ENCODE measurements at regions not wholly inside any gene's neighbourhood (a gene's known extent, or its start where the extent isn't known, plus 50 kb on each side); places are given as distances from the start of the nearest gene placed in this dataset.

DNA sequence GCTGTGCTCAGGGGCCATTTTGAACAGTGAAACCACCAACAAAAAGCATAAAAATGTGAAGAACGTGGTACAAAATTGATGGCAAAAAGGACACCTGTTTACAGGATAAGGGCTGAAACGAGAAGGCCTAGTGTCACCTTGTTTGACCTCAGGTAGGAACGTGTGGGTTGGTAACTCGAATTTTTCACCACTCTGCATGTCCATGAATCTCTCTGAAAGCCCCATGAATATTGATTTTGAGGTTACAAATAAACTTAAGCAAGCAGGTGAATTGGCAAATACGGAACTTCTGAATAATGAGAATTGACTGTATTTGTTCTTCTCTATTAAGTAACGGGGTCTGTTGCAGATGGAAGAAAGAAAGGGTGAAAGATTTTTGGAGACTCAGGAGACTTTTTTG, 59.6 kb upstream of the EDN1 start:
- H2AFZ ChIP-seq (ENCODE audit: low read depth, low read length): no peak overlapping the region
- peaks cover 3% of the 10 kb centered on the region for H3K27me3 ChIP-seq (ENCODE audit: insufficient read depth, low read length, poor library complexity)
- no peaks in the 10 kb centered on the region for H3K9me3 ChIP-seq (ENCODE audit: insufficient read depth, low read length, severe bottlenecking)
- no peak overlapping the region for H3K27ac ChIP-seq (ENCODE audit: low read length)
- TF ChIP-seq EZH2 (IDR thresholded peaks at IDR 0.05; ENCODE audit: borderline replicate concordance, low read depth, low read length, severe bottlenecking): no peak
- TF ChIP-seq, protein P1, sequence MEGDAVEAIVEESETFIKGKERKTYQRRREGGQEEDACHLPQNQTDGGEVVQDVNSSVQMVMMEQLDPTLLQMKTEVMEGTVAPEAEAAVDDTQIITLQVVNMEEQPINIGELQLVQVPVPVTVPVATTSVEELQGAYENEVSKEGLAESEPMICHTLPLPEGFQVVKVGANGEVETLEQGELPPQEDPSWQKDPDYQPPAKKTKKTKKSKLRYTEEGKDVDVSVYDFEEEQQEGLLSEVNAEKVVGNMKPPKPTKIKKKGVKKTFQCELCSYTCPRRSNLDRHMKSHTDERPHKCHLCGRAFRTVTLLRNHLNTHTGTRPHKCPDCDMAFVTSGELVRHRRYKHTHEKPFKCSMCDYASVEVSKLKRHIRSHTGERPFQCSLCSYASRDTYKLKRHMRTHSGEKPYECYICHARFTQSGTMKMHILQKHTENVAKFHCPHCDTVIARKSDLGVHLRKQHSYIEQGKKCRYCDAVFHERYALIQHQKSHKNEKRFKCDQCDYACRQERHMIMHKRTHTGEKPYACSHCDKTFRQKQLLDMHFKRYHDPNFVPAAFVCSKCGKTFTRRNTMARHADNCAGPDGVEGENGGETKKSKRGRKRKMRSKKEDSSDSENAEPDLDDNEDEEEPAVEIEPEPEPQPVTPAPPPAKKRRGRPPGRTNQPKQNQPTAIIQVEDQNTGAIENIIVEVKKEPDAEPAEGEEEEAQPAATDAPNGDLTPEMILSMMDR (IDR thresholded peaks at IDR 0.05; ENCODE audit: borderline replicate concordance, extremely low read depth, low read length, poor library complexity, severe bottlenecking): no peak
- no peak for ATAC-seq (ENCODE audit: insufficient read depth, low read depth)
- no peak for DNase-seq
- H3K4me1 ChIP-seq (ENCODE audit: insufficient read depth, low read length): no peaks in the 10 kb centered on the region
- no peaks in the 10 kb centered on the region for H3K36me3 ChIP-seq (ENCODE audit: insufficient read depth, low read length)
- H3K9ac ChIP-seq (ENCODE audit: low read depth, low read length): no peak overlapping the region
- H3K4me2 ChIP-seq (ENCODE audit: insufficient read depth, low read length): no peak overlapping the region
- no peaks in the 10 kb centered on the region for H4K20me1 ChIP-seq (ENCODE audit: insufficient read depth, low read length)
- no peaks in the 10 kb centered on the region for H3K79me2 ChIP-seq (ENCODE audit: insufficient read depth, low read length)
- no peak overlapping the region for H3K4me3 ChIP-seq (ENCODE audit: low read depth in 1 of 2, low read length in 2 of 2)

DNA sequence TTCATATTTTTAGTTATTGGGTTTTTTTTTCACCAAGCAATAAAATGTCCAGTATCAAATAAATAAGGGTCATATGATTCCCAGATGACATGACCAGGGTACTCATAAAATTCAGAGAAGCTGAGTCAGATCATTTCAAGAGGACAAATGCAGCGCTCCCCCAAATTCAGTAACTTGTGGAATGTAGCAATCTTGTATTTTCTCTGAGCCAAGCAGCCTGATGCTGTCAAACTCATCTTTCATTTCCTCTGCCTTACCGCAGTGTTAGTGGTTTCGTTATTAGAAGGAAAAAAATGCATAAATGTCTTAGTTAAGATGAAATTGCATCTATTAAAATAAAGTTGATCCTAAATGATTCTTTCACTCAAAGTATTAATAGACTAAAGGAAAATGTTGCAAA, 57.8 kb upstream of the EDN1 start:
- Histone ChIP-seq H3K27ac (ENCODE audit: low read length) (no peak overlapping the region), H3K4me1 (ENCODE audit: insufficient read depth, low read length) (no peaks in the 10 kb centered on the region), H3K4me3 (ENCODE audit: low read depth in 1 of 2, low read length in 2 of 2) (no peak overlapping the region), H3K9ac (ENCODE audit: low read depth, low read length) (no peak overlapping the region), H3K9me3 (ENCODE audit: insufficient read depth, low read length, severe bottlenecking) (no peaks in the 10 kb centered on the region), H2AFZ (ENCODE audit: low read depth, low read length) (no peak overlapping the region), H3K36me3 (ENCODE audit: insufficient read depth, low read length) (no peaks in the 10 kb centered on the region), H3K4me2 (ENCODE audit: insufficient read depth, low read length) (no peak overlapping the region), H4K20me1 (ENCODE audit: insufficient read depth, low read length) (no peaks in the 10 kb centered on the region), H3K79me2 (ENCODE audit: insufficient read depth, low read length) (no peaks in the 10 kb centered on the region), H3K27me3 (ENCODE audit: insufficient read depth, low read length, poor library complexity) (peaks cover 3% of the 10 kb centered on the region)
- TF ChIP-seq, protein P1 (IDR thresholded peaks at IDR 0.05; ENCODE audit: borderline replicate concordance, extremely low read depth, low read length, poor library complexity, severe bottlenecking): no peak
- no peak for TF ChIP-seq EZH2 (IDR thresholded peaks at IDR 0.05; ENCODE audit: borderline replicate concordance, low read depth, low read length, severe bottlenecking)
- ATAC-seq (ENCODE audit: insufficient read depth, low read depth) (no peak), DNase-seq (no peak)

DNA sequence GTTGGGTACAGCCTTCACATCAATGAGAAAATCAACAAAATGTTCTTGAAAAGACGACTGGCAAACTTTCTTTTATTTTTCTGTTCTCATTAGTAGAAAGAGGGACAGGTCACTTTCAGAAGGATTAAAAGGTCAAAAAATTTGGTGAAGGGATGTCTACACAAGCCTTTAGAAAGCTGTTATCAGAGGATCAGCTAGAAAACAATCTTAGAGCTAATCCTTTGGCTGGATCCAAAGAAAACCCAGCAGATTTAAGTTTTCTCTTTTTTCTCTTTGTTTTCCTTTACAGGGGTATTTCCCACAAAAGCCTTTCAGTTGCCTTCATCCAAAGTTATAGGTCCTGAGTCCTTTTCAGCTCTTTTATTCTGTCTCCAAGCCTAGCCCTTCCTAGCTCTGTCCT, 57.3 kb upstream of the EDN1 start:
- H3K9me3 ChIP-seq (ENCODE audit: insufficient read depth, low read length, severe bottlenecking): no peaks in the 10 kb centered on the region
- peaks cover 3% of the 10 kb centered on the region for H3K27me3 ChIP-seq (ENCODE audit: insufficient read depth, low read length, poor library complexity)
- H3K27ac ChIP-seq (ENCODE audit: low read length): no peak overlapping the region
- no peak overlapping the region for H2AFZ ChIP-seq (ENCODE audit: low read depth, low read length)
- no peaks in the 10 kb centered on the region for H3K79me2 ChIP-seq (ENCODE audit: insufficient read depth, low read length)
- ATAC-seq (ENCODE audit: insufficient read depth, low read depth) (no peak), DNase-seq (no peak)
- no peak overlapping the region for H3K9ac ChIP-seq (ENCODE audit: low read depth, low read length)
- H4K20me1 ChIP-seq (ENCODE audit: insufficient read depth, low read length): no peaks in the 10 kb centered on the region
- H3K4me2 ChIP-seq (ENCODE audit: insufficient read depth, low read length): no peak overlapping the region
- no peaks in the 10 kb centered on the region for H3K4me1 ChIP-seq (ENCODE audit: insufficient read depth, low read length)
- TF ChIP-seq, protein P1 (IDR thresholded peaks at IDR 0.05; ENCODE audit: borderline replicate concordance, extremely low read depth, low read length, poor library complexity, severe bottlenecking): no peak
- TF ChIP-seq EZH2 (IDR thresholded peaks at IDR 0.05; ENCODE audit: borderline replicate concordance, low read depth, low read length, severe bottlenecking): no peak
- no peaks in the 10 kb centered on the region for H3K36me3 ChIP-seq (ENCODE audit: insufficient read depth, low read length)
- no peak overlapping the region for H3K4me3 ChIP-seq (ENCODE audit: low read depth in 1 of 2, low read length in 2 of 2)
